T-cell (primary cell): ENCODE measurements at regions not wholly inside any gene's neighbourhood (a gene's known extent, or its start where the extent isn't known, plus 50 kb on each side); places are given as distances from the start of the nearest gene placed in this dataset.

Experiments
- ATAC-seq, 4 experiments: fragments of 200-7000 bp in 3 of 4; fragments of 150-1000 bp in 1 of 4; cut with Tn5 transposase; replicated peaks in 1 of 4; 1 replicate in 3 of 4; 2 replicates in 1 of 4; pipeline ENCODE4 v1.10.0; 2021; ENCODE audit warnings: moderate library complexity in 3 of 4, mild to moderate bottlenecking in 2 of 4, moderate number of reproducible peaks in 1 of 4
- CTCF ChIA-PET, 2 donors: fragments of 300-600 bp; sonication (Branson Sonifier 250); formaldehyde crosslinking; loops; one replicate each; lab custom pipeline; 2022; ENCODE audit warnings: antibody characterized with exemption in 2 of 2; lab: Charles Lee
- POLR2A ChIA-PET, 2 donors: fragments of 300-600 bp; sonication (Branson Sonifier 250); formaldehyde crosslinking; loops; one replicate each; lab custom pipeline; 2022; ENCODE audit warnings: antibody characterized with exemption in 2 of 2; lab: Charles Lee
- DNase-seq, 35 experiments: peaks; one replicate each; pipeline versions ENCODE4 v3.0.0 to v3.0.0-alpha.2; 2013 to 2023
- H3K27ac ChIP-seq: one replicate; pipeline ENCODE4 v1.5.1; 2013; ENCODE audit warnings: low read length
- H3K27me3 ChIP-seq, 2 experiments: replicated peaks in 1 of 2; 1 replicate in 1 of 2; 2 replicates in 1 of 2; pipeline versions ENCODE4 v1.6.1 to v1.7.0; 2013; ENCODE audit warnings: low read length in 1 of 2, mixed read lengths in 1 of 2; ENCODE audit not compliant: control insufficient read depth in 2 of 2, insufficient read depth in 2 of 2; ENCODE audit errors: extremely low read depth in 1 of 2
- H3K36me3 ChIP-seq, 2 donors: 1 replicate in 1 of 2; 2 replicates in 1 of 2; pipeline versions ENCODE4 v1.6.1 to v1.7.0; 2013; ENCODE audit warnings: low read length in 1 of 2; ENCODE audit not compliant: control insufficient read depth in 2 of 2, insufficient read depth in 1 of 2; ENCODE audit errors: extremely low read depth in 1 of 2
- H3K4me1 ChIP-seq, 2 experiments: 1 replicate in 1 of 2; 2 replicates in 1 of 2; pipeline versions ENCODE4 v1.6.1 to v1.7.0; 2013; ENCODE audit warnings: low read length in 2 of 2, mixed read lengths in 1 of 2; ENCODE audit not compliant: insufficient read depth in 2 of 2, control insufficient read depth in 1 of 2; ENCODE audit errors: extremely low read depth in 1 of 2
- H3K4me3 ChIP-seq, 2 donors: 1 replicate in 1 of 2; 2 replicates in 1 of 2; pipeline versions ENCODE4 v1.5.1 to v1.7.0; 2013; ENCODE audit warnings: mild to moderate bottlenecking in 2 of 2, low read length in 1 of 2, moderate library complexity in 1 of 2; ENCODE audit not compliant: control insufficient read depth in 1 of 2; ENCODE audit errors: extremely low read depth in 1 of 2
- H3K9me3 ChIP-seq: 2 replicates; pipeline ENCODE4 v1.7.0; 2013
- H3K27ac Mint-ChIP-seq, 2 donors: one replicate each; pipeline ENCODE4 v1.8.0; 2020 to 2021; ENCODE audit warnings: mild to moderate bottlenecking in 2 of 2, mixed read lengths in 2 of 2
- H3K27me3 Mint-ChIP-seq, 2 donors: one replicate each; pipeline ENCODE4 v1.8.0; 2021 to 2022; ENCODE audit warnings: mixed read lengths in 2 of 2
- H3K36me3 Mint-ChIP-seq: one replicate; pipeline ENCODE4 v1.8.0; 2021; ENCODE audit warnings: mixed read lengths
- H3K4me1 Mint-ChIP-seq, 3 donors: one replicate each; pipeline ENCODE4 v1.8.0; 2020 to 2022; ENCODE audit warnings: mixed read lengths in 3 of 3, mild to moderate bottlenecking in 1 of 3
- H3K4me3 Mint-ChIP-seq, 3 donors: one replicate each; pipeline ENCODE4 v1.8.0; 2020 to 2022; ENCODE audit warnings: mild to moderate bottlenecking in 3 of 3, mixed read lengths in 3 of 3, moderate library complexity in 3 of 3
- H3K9me3 Mint-ChIP-seq, 3 donors: one replicate each; pipeline ENCODE4 v1.8.0; 2020 to 2022; ENCODE audit warnings: mixed read lengths in 3 of 3
- WGBS: methylation state at CpG from one replicate; pipeline ENCODE4 v1.1.5; 2013; ENCODE audit warnings: missing lambda C conversion rate; ENCODE audit not compliant: insufficient coverage; 5-methylcytosine and 5-hydroxymethylcytosine counted together

DNA sequence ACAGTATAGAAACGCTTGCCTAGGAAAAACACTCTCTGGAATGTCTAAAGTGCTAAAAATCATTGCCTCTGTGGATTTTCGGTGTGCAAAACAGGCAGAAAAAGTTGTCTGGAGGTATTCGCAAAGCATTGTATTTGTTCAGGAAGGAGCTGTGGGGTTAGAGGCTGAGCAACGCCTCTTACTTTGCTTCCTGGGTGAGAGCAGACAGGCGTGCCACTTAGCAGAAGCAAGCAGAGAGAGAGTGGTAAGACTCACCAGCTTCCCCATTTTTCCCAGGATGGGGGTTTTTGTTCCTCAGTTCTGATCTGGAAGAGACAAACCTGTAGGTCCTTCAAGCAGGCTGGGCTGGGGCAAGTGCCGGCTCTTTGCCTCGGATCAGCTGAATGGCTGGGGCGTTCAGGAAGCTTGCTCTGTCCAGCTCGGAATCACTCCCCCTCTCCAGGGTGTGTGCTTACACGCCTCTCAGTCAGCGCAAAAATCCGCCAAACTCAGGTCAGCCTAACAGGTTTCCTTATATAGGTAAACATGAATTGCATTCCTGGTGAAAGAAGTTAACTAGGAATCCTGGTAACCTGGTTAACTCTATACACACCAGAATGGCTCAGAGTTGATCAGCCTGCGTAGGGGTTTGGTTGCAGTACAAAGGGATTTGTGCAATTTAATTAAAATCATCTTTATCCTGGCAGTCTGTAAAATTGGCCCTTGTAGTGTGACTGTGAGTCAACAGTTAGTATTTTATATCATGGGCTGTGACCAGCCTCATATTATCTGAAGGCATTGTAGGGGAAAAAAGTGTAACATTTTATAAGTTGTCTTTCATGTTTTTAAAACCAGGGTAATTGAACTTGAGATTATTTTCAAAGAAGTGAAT, 213.1 kb upstream of the MID1 start:
- no peaks in the 10 kb centered on the region for H3K9me3 ChIP-seq
- no peaks in the 10 kb centered on the region for H3K36me3 ChIP-seq
- Mint-ChIP-seq H3K36me3 (no peaks in the 10 kb centered on the region), H3K4me1 (no peaks in the 10 kb centered on the region), H3K9me3 (no peaks in the 10 kb centered on the region), H3K4me3 (no peak overlapping the region), H3K27ac (no peak overlapping the region), H3K27me3 (no peaks in the 10 kb centered on the region)
- H3K4me1 ChIP-seq = no peaks in the 10 kb centered on the region
- ChIA-PET CTCF (no interaction called here), POLR2A (no interaction called here)
- ATAC-seq = no peak
- H3K4me3 ChIP-seq = no peak overlapping the region
- 75% methylated on average over 2 of the region's 13 CpGs for WGBS
- H3K27ac ChIP-seq = no peak overlapping the region
- H3K27me3 ChIP-seq = no peaks in the 10 kb centered on the region
- DNase-seq = no peak

GRCh38 chrX:10841579-10841978, 221.2 kb upstream of the MID1 start:
- Mint-ChIP-seq H3K36me3 (no peaks in the 10 kb centered on the region), H3K27ac (no peak overlapping the region), H3K27me3 (no peaks in the 10 kb centered on the region), H3K4me3 (no peak overlapping the region), H3K4me1 (no peaks in the 10 kb centered on the region), H3K9me3 (peaks cover 0 to 5% (median 0%) of the 10 kb centered on the region in 3 donors)
- Histone ChIP-seq H3K36me3 (no peaks in the 10 kb centered on the region), H3K27ac (no peak overlapping the region), H3K4me1 (no peaks in the 10 kb centered on the region), H3K9me3 (no peaks in the 10 kb centered on the region), H3K4me3 (no peak overlapping the region), H3K27me3 (no peaks in the 10 kb centered on the region)
- ATAC-seq (no peak), DNase-seq (no peak)
- POLR2A ChIA-PET = no interaction called here
- no CpG with 5 or more reads among the region's 4 CpGs for WGBS
- CTCF ChIA-PET = no interaction called here

DNA sequence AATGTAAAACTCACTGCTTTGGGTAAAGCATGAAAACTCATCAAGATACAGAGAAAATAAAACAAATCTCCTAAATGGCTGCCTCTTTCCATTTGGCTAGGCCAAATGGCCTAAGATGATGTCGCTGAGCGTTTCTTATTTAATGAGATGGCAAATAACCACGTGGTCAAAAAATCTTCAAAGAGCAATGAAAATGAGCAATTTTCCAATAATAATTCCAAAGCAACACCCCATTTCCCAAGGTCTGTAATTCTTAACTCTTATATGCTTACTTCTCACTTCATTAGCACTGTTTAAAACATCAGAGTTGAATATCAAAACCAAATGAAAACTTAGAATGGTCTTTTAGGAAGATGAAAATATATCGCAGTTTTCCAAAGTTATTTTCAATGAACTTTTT, 222.3 kb upstream of the MID1 start:
- Mint-ChIP-seq H3K4me3 (no peak overlapping the region), H3K9me3 (peaks cover 0 to 5% (median 0%) of the 10 kb centered on the region in 3 donors), H3K27ac (no peak overlapping the region), H3K27me3 (no peaks in the 10 kb centered on the region), H3K4me1 (no peaks in the 10 kb centered on the region), H3K36me3 (no peaks in the 10 kb centered on the region)
- DNase-seq (no peak), ATAC-seq (no peak)
- no peak overlapping the region for H3K4me3 ChIP-seq
- no peaks in the 10 kb centered on the region for H3K36me3 ChIP-seq
- POLR2A ChIA-PET = no interaction called here
- WGBS = no CpG with 5 or more reads among the region's 4 CpGs
- CTCF ChIA-PET = no interaction called here
- no peak overlapping the region for H3K27ac ChIP-seq
- no peaks in the 10 kb centered on the region for H3K9me3 ChIP-seq
- no peaks in the 10 kb centered on the region for H3K27me3 ChIP-seq
- H3K4me1 ChIP-seq = no peaks in the 10 kb centered on the region

DNA sequence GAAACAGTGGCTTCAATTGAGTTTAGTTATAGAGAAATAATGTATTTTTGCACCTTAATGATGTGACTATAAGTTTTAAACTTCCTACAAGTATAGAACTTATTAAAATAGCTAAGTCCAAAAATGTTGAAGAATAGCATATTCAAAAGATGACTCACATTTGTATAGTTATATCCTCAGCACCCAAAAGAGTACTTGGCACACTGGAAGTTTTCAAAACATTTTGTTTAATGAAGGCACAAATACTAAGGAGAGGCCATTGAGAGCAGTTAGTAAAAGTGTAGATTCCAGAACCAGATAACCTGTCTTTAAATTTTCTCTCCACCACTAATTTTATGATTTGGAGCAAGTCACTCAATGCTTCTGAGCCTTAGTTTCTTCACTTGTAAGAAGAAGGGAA, 226.9 kb upstream of the MID1 start:
- H3K27me3 Mint-ChIP-seq = peaks cover 0 to 3% of the 10 kb centered on the region in 2 donors
- no peaks in the 10 kb centered on the region for H3K36me3 Mint-ChIP-seq
- Histone ChIP-seq H3K36me3 (no peaks in the 10 kb centered on the region), H3K4me1 (no peaks in the 10 kb centered on the region), H3K4me3 (no peak overlapping the region), H3K27ac (no peak overlapping the region), H3K9me3 (no peaks in the 10 kb centered on the region), H3K27me3 (no peaks in the 10 kb centered on the region)
- no peak overlapping the region for H3K4me3 Mint-ChIP-seq
- ChIA-PET POLR2A (no interaction called here), CTCF (no interaction called here)
- no peaks in the 10 kb centered on the region for H3K4me1 Mint-ChIP-seq
- ATAC-seq (no peak), DNase-seq (no peak)
- H3K9me3 Mint-ChIP-seq = peaks cover 0 to 9% (median 0%) of the 10 kb centered on the region in 3 donors
- H3K27ac Mint-ChIP-seq = no peak overlapping the region

DNA sequence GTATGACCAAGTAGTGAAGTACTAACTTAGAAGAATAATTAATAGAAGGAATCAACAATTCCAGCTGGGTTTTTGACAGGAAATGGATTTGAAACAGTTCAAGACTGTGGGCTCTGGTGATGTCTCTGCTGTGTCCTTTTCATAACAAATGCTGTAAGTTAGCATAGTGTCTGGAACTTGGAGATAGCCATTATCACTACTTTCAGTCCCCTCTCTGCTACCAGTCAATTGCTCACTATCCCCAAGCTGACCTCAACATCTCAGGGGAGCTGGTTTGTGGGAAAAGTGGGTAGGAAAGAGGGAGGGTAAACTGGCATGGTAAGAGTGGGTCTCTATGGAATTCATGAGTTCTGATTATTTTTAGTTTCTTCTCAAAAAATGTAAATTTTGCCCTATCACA, 231.4 kb upstream of the MID1 start:
- no peaks in the 10 kb centered on the region for H3K4me1 ChIP-seq
- POLR2A ChIA-PET = no interaction called here
- CTCF ChIA-PET = no interaction called here

DNA sequence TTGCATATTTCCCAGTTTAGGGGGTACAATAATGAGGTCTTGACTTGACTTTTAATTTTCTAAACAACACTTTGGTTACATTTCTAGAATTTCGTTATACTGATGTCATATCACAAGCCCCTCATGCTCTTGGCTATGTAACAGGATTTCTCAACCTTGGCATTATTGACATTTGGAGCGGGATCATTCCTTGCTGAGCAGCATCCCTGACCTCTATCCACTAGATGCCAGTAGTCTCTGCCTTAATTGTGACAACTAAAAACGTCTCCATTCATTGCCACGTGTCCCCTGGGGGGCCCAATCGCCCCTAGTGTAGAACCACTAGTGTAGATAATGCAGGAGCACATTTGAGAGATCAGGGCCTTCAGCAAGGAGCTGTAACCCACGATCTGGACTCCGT, 234.2 kb upstream of the MID1 start:
- 73% methylated on average over 3 of the region's 7 CpGs for WGBS
- Mint-ChIP-seq H3K27ac (no peak overlapping the region), H3K4me3 (no peak overlapping the region), H3K4me1 (no peaks in the 10 kb centered on the region), H3K9me3 (peaks cover 0 to 18% (median 0%) of the 10 kb centered on the region in 3 donors), H3K27me3 (peaks cover 0 to 3% of the 10 kb centered on the region in 2 donors), H3K36me3 (no peaks in the 10 kb centered on the region)
- Histone ChIP-seq H3K4me3 (no peak overlapping the region), H3K9me3 (no peaks in the 10 kb centered on the region), H3K36me3 (no peaks in the 10 kb centered on the region), H3K4me1 (no peaks in the 10 kb centered on the region), H3K27me3 (no peaks in the 10 kb centered on the region), H3K27ac (no peak overlapping the region)
- ChIA-PET POLR2A (no interaction called here), CTCF (no interaction called here)
- DNase-seq (no peak), ATAC-seq (no peak)

More for the DNA sequence above, 231.4 kb upstream of the MID1 start:
- Mint-ChIP-seq H3K9me3 (peaks cover 0 to 9% (median 0%) of the 10 kb centered on the region in 3 donors), H3K4me3 (no peak overlapping the region), H3K27ac (no peak overlapping the region), H3K4me1 (no peaks in the 10 kb centered on the region), H3K27me3 (peaks cover 0 to 3% of the 10 kb centered on the region in 2 donors), H3K36me3 (no peaks in the 10 kb centered on the region)
- DNase-seq = no peak
- Histone ChIP-seq H3K27ac (no peak overlapping the region), H3K36me3 (no peaks in the 10 kb centered on the region), H3K4me3 (no peak overlapping the region), H3K27me3 (no peaks in the 10 kb centered on the region), H3K9me3 (no peaks in the 10 kb centered on the region)
- ATAC-seq = no peak
